GM19395 (cell line): ENCODE measurements at regions not wholly inside any gene's neighbourhood (a gene's known extent, or its start where the extent isn't known, plus 50 kb on each side); places are given as distances from the start of the nearest gene placed in this dataset.
"Not testable (repeated sequence)": the region's sequence is repeated elsewhere in the genome, so short reads cannot be mapped to it uniquely, and the experiment has no call there.

Experiments used
- ATAC-seq: cut with Tn5 transposase; IDR thresholded peaks from one replicate; pipeline ENCODE4 v1.9.1; 2021; ENCODE audit warnings: mild to moderate bottlenecking, moderate library complexity; ENCODE audit not compliant: unreplicated experiment

- no peak for ATAC-seq
Measured at GRCh38 chr9:124164811-124165210, 92.9 kb upstream of the NEK6 start.

GRCh38 chr9:124174433-124174832 is 83.3 kb upstream of the NEK6 start:
- no peak for ATAC-seq

GRCh38 chr9:124177522-124177921 is 80.2 kb upstream of the NEK6 start:
- not testable (repeated sequence) for ATAC-seq

- no peak for ATAC-seq
Measured at GRCh38 chr9:124179196-124180071, 78.3 kb upstream of the NEK6 start.

- no peak for ATAC-seq
Measured at GRCh38 chr9:124180557-124180956, 77.2 kb upstream of the NEK6 start.

- no peak for ATAC-seq
Measured at GRCh38 chr9:124182741-124183140, 75.0 kb upstream of the NEK6 start.

GRCh38 chr9:124183772-124184171 is 74.0 kb upstream of the NEK6 start:
- ATAC-seq, result no peak

GRCh38 chr9:124185413-124185812 is 72.3 kb upstream of the NEK6 start:
- ATAC-seq, result no peak

- ATAC-seq, result no peak
Measured at GRCh38 chr9:124187311-124187710, 70.4 kb upstream of the NEK6 start.

- no peak for ATAC-seq
Measured at GRCh38 chr9:124188331-124189110, 69.2 kb upstream of the NEK6 start.

GRCh38 chr9:124190761-124191160 is 67.0 kb upstream of the NEK6 start:
- ATAC-seq, result no peak

GRCh38 chr9:124191691-124192395 is 65.9 kb upstream of the NEK6 start:
- no peak for ATAC-seq

GRCh38 chr9:124196814-124197176 is 61.0 kb upstream of the NEK6 start:
- ATAC-seq, result no peak

GRCh38 chr9:124197177-124198095 is 60.3 kb upstream of the NEK6 start:
- peak; percentile 60 for ATAC-seq

- ATAC-seq, result no peak
Measured at GRCh38 chr9:124198331-124198730, 59.4 kb upstream of the NEK6 start.

- no peak for ATAC-seq
Measured at GRCh38 chr9:124198948-124199347, 58.8 kb upstream of the NEK6 start.

- no peak for ATAC-seq
Measured at GRCh38 chr9:124199474-124199873, 58.3 kb upstream of the NEK6 start.

GRCh38 chr9:124202447-124202971 is 55.2 kb upstream of the NEK6 start:
- peak; percentile 87 for ATAC-seq

GRCh38 chr9:124205686-124206352 is 51.9 kb upstream of the NEK6 start:
- ATAC-seq, result no peak

GRCh38 chr9:124206391-124206790 is 51.4 kb upstream of the NEK6 start:
- ATAC-seq, result no peak
